CMK (cell line): ENCODE measurements at regions not wholly inside any gene's neighbourhood (a gene's known extent, or its start where the extent isn't known, plus 50 kb on each side); places are given as distances from the start of the nearest gene placed in this dataset.

Source experiments
- DNase-seq: peaks from one replicate; pipeline ENCODE4 v3.0.0-alpha.2; 2010; ENCODE audit warnings: low read depth

DNA sequence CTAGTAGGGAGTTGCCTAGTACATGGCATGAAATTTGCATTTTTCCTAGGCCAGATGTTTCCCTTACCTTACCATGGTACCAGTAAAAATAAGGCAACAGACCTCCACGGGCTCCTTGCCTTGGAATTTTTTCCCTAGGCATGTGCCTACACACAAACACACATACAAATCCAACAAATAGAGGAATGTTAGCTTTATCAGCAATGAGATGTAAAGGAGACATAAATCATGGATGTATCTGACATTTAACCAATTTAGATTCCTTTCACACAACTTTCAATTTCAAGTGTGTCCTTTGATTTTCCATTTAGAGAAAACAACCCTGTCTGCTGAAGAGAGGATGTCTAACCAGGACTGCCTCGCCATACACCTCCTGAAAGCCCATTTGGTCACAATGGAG is 209.7 kb upstream of the SP4 start:
- no peak for DNase-seq

DNA sequence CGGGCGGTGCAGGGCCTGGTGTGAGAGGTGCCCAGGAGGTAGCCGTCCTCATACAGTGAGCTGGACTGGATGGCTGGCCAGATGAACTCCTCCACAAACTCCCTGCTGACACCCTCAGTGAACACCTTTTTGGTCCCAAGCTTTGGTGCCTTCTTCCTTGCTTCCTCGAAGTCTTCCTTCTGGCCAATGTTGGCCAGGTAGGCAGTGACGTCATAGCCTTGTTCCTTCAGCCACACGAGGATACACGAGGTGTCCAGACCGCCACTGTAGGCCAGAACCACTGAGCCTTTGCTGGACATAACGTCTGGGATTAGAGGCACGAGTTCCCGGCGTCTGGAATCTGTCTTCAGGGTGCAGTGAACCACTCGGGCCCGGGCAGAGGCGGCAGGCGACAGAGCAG is 206.8 kb upstream of the SP4 start:
- DNase-seq, result no peak

GRCh38 chr7:21238400-21239116 is 189.3 kb upstream of the SP4 start:
- no peak for DNase-seq

DNA sequence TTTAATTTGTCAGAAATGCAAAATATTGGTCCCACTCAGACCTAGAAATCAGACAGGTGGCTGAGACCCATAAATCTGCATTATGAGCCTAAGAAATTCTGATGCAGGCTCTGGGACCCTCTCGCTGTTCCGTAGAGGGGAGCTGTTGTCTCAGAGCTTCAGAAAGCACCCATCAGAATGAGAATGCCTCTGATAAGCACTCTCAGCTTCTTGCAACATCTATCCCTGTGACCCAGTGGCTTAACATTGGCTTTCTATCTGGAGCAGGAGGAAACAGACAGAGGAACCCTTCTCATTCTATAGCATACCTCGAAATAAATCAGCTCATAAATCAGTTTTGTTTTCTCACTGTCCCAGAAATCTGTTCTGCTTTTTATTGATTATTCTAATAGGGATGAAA is 184.6 kb upstream of the SP4 start:
- DNase-seq, result no peak

DNA sequence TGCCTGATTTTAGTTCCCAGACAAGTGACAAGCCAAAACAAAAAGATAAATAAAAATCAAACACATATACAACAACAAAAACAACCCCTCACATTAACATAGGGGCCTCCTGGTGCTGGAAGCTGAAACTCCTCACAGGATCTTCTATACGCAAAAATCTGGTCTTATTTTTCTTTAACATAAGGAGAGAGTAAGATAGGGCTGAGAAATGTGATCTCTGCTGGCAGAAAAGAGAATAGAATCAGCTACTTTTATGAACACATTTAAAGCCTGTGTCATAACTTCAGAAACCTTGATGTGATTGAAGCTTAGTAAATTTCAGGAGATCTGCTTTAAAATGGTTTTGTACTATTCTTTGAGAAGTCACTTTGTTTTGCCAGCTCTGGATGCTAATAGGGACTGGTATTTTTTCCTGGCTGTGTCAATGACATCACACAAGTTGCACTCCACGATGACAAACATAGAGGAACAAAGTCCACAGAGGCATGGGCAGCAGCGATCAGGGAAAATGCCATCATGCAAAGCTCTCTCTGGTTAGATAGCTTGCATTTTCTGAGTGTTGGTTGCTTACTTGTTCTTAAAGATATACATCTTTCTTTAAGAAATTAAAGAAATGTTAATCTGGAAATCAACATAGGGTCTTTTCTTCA is 176.6 kb upstream of the SP4 start:
- no peak for DNase-seq

DNA sequence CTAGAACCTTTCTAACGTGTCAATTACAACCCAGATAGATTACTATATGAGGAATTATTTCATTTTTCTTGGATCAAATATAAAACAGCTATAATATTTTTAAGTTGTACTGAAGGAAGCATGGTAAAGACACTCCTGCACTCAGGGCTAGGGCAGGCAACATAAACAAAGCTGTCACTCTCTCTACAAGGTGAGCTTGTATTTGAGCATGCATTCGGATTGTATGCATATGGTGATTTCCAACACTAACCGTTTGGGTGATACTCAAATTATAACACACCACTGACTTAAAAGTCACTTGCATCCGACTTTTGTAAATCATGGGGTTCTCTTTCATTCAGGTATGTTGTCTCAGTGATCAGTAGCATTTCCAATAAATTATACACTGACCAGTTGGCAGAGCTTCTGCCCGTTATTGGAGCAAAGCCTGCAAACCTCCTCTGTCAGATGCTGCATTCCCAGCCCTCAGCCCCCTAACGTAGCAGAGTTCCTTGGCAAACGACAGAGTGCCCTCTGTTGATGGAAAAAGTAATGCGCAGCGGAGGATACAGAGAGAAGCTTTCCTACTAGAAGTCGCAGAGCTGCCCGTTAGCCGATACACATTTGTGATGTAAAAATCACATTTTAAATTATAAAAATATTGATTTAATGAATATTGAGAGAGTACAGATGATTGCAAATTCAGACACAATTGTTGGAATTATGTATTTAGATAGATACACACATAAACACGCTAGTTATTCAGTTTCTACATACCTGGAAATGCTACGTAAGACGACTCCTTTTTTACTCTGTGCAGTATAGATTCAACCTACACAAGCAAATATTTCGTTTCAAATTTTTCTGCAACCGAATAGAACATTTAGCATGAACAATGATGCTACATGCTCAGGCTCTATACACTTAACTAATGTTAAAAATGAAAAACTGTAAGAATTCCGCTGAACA is 173.9 kb upstream of the SP4 start:
- peak; percentile 5 for DNase-seq

GRCh38 chr7:21256310-21256877 is 171.5 kb upstream of the SP4 start:
- DNase-seq, result peak; percentile 3

DNA sequence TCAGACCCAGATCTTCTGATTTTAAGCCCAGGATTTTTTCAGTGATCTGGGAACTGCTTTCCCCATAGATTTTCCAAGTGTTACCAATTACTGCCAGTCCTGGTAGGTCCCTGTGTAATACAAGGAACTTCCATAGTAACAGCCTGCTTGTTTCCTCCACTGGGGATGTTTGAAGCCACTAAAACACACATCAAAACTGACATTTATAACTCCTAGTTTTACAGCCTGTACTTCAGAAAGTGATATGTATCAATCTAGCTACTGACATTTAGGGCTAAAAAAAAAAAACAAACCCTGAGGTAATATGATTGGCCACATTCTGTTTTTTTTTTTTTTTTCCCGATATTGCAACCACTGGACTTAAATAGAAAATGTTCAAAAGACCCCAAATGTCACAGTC is 166.9 kb upstream of the SP4 start:
- DNase-seq, result no peak

- DNase-seq, result peak; percentile 5
These were observed 166.0 kb upstream of the SP4 start for GRCh38 chr7:21261627-21262594.

GRCh38 chr7:21269021-21269420 is 158.9 kb upstream of the SP4 start:
- DNase-seq, result no peak

- DNase-seq, result no peak
These were observed 151.3 kb upstream of the SP4 start for GRCh38 chr7:21276471-21277035.

DNA sequence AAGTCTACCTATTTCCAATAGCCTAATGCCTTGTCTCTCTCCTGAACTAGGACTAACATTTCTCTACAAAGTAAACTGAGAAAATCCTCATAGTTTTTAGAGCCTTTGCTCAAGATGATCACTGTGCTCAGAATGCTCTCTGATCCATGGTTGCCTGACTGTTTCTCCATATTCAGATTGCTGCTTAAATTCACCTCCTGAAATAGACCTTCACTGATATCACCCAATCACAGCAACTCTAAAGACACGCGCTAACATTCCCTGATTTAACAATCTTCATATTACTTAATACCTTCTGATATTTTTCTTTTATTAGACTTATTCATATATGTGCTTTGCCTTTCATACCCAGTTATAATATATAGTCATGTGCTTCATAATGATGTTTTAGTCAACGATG is 148.9 kb upstream of the SP4 start:
- DNase-seq, result no peak

DNA sequence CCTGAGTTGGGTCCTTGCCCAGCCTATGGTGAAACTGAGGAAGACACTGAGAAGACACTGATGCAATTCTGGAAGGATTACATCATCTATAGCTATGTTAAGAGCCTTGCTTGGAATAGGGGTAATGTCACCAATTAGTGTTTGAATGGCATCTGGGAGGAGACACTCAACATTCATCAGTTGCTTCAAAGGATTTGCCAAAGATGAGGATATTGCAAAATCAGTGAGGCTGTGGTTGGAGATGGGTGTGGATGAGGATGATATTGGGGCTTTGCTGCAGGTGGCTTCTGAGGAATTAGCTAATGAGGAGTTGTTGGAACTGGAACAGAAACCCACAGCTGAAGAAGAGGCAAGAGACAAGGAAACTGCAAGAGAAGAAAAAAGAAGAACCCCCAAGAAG is 146.7 kb upstream of the SP4 start:
- no peak for DNase-seq

DNA sequence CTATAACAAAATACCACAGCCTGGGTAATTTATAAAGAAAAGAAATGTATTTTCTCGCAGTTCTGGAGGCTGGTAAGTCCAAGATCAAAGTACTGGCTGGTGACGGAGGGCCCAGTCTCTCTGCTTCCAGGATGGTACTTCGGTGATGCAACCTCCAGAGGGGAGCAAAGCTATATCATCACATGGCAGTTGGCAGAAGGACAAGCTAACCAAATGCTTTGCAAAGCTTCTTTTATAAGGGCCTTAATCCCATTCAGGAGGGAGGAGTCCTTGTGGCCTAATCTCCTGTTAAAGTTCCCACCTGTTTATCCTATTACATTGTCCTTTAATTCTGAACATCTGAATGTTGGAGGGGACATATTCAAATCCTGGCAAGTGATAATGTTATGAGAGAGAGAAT is 134.1 kb upstream of the SP4 start:
- DNase-seq, result no peak

DNA sequence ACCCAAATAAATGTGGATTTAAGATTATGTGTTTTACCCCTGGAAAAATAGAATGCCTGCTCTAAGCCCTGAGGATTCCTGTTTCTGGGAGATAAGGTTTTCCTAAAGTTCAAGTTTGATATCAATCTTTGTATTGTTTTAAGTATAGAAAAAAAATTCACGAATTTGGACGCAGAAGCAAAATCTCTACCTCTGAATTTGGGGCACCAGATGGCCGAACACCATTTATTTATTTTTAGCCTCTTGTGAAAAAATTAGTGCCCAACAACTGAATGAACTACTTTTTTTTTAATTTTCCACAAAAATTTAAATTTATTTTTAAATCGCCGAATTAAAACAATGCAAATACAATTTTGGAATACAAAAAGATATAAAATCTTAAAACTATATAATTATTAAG is 128.1 kb upstream of the SP4 start:
- no peak for DNase-seq

- DNase-seq, result no peak
These were observed 127.2 kb upstream of the SP4 start for GRCh38 chr7:21300692-21301091.

GRCh38 chr7:21304808-21305375 is 123.0 kb upstream of the SP4 start:
- DNase-seq, result no peak

GRCh38 chr7:21305455-21306235 is 122.2 kb upstream of the SP4 start:
- no peak for DNase-seq

DNA sequence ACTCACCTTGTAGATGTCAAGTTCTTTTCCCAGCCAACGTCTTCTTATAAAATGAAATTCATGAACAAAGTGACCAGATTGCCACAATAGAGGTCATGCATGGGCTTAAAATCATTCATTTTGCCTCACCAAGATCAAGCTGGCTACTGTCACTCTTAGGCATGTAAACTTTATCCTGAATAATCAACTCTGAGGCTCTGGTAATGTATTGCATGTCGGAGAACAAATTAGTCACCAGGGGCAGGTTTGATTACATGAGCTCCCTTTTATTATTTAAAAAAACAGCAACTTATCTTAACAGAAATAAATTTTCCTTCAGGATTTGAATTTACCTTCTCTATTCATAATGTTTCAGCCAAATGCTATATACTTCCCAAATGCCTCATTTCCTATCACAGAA is 112.9 kb upstream of the SP4 start:
- no peak for DNase-seq
